ENCODE measurements at regions not wholly inside any gene's neighbourhood (a gene's known extent, or its start where the extent isn't known, plus 50 kb on each side); places are given as distances from the start of the nearest gene placed in this dataset.

DNA sequence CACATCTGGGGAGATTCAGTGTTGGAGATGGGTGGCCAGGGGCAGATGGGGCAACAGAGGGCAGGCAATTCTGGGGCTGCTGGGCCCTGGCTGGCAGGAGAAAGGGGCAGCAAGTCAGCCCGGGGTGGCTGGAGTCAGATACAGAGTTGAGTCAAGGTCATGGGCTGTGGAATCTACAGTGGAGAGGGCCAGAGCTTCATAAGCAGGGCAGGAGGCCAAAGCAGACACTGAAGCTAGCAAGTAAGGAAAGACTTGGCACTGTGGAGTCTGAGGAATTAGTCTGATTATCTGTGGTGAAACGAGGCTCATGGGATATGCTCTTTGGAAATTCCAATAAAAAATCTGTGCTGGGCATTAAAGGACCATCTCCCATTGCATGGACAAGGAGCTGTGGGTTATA, 95.5 kb downstream of the TMX1 start:
- DNase-seq (ENCODE audit: extremely low read depth, insufficient read length): no peak
- TF ChIP-seq, protein P1, sequence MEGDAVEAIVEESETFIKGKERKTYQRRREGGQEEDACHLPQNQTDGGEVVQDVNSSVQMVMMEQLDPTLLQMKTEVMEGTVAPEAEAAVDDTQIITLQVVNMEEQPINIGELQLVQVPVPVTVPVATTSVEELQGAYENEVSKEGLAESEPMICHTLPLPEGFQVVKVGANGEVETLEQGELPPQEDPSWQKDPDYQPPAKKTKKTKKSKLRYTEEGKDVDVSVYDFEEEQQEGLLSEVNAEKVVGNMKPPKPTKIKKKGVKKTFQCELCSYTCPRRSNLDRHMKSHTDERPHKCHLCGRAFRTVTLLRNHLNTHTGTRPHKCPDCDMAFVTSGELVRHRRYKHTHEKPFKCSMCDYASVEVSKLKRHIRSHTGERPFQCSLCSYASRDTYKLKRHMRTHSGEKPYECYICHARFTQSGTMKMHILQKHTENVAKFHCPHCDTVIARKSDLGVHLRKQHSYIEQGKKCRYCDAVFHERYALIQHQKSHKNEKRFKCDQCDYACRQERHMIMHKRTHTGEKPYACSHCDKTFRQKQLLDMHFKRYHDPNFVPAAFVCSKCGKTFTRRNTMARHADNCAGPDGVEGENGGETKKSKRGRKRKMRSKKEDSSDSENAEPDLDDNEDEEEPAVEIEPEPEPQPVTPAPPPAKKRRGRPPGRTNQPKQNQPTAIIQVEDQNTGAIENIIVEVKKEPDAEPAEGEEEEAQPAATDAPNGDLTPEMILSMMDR (IDR thresholded peaks at IDR 0.05; ENCODE audit: insufficient read depth, low read length, poor library complexity, severe bottlenecking): no peak
- Histone ChIP-seq H3K27me3 (replicated peaks; ENCODE audit: control insufficient read depth, insufficient read depth, low read length) (no peaks in the 10 kb centered on the region), H3K36me3 (ENCODE audit: control insufficient read depth, insufficient read depth, low read length) (no peaks in the 10 kb centered on the region), H3K4me3 (replicated peaks; ENCODE audit: low read depth, low read length) (no peak overlapping the region)

DNA sequence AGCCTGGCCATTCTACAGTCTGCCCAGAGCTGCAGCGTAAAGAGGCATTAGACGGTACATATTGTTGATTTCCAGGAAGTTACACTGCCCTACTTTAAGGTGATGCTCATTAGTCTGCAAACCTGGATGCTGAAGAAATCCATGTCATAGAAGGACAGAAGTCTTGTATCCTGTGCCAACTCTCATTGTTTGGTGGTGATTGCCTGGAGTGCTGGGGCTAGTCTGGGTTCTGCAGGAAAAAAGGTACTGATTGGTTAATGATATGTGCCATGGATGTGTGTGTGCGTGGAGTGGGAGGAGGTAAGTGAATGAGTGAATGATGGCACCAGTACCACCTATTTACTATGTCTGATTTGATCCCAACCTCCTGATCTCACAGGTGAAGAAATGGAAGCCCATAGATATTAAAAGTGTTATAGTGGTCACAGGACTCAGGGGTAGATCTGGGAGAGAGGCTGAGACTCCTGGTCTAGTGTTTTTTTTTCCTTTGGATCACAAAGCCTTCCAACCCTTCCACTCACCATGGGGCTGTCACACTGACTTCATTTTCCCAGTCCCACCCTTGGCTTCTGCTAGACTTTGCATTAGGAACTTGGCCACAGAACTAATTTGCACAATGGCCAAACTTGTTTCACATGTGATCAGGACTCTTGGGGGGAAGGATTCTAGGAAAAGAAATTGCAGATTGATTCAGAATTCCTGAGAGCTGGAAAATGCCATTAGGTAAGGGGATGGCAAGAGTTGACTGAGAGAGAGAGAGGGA, 96.1 kb downstream of the TMX1 start:
- no peak for DNase-seq (ENCODE audit: extremely low read depth, insufficient read length)
- H3K4me3 ChIP-seq (replicated peaks; ENCODE audit: low read depth, low read length): no peak overlapping the region
- TF ChIP-seq, protein P1 (IDR thresholded peaks at IDR 0.05; ENCODE audit: insufficient read depth, low read length, poor library complexity, severe bottlenecking): no peak
- no peaks in the 10 kb centered on the region for H3K27me3 ChIP-seq (replicated peaks; ENCODE audit: control insufficient read depth, insufficient read depth, low read length)
- no peaks in the 10 kb centered on the region for H3K36me3 ChIP-seq (ENCODE audit: control insufficient read depth, insufficient read depth, low read length)

DNA sequence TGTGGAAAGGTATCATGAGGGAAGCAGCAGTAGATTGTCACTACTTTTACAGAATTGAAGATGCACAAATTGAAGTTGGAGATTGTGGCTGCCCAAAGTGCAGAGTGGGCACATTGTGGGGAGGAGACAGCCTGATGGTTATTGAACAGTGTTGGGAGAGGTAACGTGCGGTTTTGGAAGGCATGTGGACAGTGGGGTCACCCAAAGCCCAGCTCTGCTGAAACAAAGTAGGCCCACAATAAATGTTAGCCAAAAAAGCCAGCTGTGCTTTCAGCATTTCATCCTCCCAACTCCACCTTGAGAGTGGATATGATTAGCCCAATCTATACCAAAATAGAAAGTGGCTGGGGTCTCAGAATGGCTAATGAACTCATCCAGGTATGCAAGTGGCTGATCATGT, 96.7 kb downstream of the TMX1 start:
- no peaks in the 10 kb centered on the region for H3K36me3 ChIP-seq (ENCODE audit: control insufficient read depth, insufficient read depth, low read length)
- no peak overlapping the region for H3K4me3 ChIP-seq (replicated peaks; ENCODE audit: low read depth, low read length)
- TF ChIP-seq, protein P1 (IDR thresholded peaks at IDR 0.05; ENCODE audit: insufficient read depth, low read length, poor library complexity, severe bottlenecking): no peak
- DNase-seq (ENCODE audit: extremely low read depth, insufficient read length): no peak
- H3K27me3 ChIP-seq (replicated peaks; ENCODE audit: control insufficient read depth, insufficient read depth, low read length): no peaks in the 10 kb centered on the region

DNA sequence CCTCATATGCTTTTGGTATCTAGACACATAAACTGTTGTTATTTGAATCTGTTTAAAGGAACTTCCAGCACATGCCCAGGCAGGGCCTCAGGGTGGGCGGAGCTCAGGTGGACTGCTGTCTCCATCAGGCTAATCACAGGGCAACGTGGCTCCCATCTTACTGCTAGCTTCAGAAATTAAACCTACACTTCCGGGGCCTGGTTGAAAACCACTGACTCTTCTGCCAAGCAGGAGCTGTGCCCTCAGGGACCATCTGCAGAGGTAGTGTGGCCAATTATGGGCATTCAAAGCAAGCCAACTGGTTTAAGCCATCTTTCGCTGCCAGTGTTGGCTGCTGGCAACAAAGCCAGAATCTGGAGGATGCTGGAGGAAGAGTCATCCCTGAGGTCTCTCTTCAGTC, 97.5 kb downstream of the TMX1 start:
- Histone ChIP-seq H3K4me3 (replicated peaks; ENCODE audit: low read depth, low read length) (no peak overlapping the region), H3K36me3 (ENCODE audit: control insufficient read depth, insufficient read depth, low read length) (no peaks in the 10 kb centered on the region), H3K27me3 (replicated peaks; ENCODE audit: control insufficient read depth, insufficient read depth, low read length) (no peaks in the 10 kb centered on the region)
- no peak for DNase-seq (ENCODE audit: extremely low read depth, insufficient read length)
- TF ChIP-seq, protein P1 (IDR thresholded peaks at IDR 0.05; ENCODE audit: insufficient read depth, low read length, poor library complexity, severe bottlenecking): no peak

DNA sequence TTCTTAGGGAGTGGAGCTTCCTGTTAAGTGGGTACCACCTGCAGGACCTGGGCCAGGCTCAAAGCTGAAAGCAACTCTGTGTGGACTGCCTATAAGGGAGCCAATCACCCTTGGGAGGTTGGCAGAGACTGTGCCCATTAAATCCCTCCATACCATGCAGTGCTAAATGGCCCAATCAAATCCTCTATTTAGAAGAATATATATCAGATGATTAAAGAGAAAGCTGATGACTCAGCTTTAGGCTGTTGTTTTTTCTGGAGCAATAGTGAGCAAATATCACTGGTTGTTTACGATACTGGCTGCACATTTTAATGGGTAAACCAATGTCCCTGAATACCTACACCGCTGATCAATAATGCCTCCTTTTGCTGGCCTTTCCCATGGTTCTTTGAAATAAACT, 101.3 kb downstream of the TMX1 start:
- TF ChIP-seq, protein P1 (IDR thresholded peaks at IDR 0.05; ENCODE audit: insufficient read depth, low read length, poor library complexity, severe bottlenecking): no peak
- no peak for DNase-seq (ENCODE audit: extremely low read depth, insufficient read length)
- Histone ChIP-seq H3K4me3 (replicated peaks; ENCODE audit: low read depth, low read length) (no peak overlapping the region), H3K27me3 (replicated peaks; ENCODE audit: control insufficient read depth, insufficient read depth, low read length) (no peaks in the 10 kb centered on the region), H3K36me3 (ENCODE audit: control insufficient read depth, insufficient read depth, low read length) (no peaks in the 10 kb centered on the region)

DNA sequence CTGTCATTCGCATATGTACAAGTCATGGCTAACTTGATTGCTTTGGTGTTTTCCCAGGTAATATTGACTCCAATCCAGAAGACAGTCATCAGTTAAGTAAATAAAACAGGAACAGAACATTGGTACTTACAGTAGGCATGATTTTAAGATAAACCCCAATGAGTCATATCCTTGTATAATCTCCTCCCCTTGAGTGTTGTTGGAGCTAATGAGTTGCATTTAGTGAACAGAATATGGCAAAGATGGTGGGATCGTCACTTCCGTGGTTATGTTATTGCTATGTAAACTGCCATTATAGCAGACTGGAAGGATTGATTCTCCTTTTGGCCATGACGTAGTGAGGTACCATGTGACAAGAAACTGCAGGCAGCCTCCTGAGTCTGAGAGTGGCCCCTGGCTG, 102.2 kb downstream of the TMX1 start:
- H3K36me3 ChIP-seq (ENCODE audit: control insufficient read depth, insufficient read depth, low read length): no peaks in the 10 kb centered on the region
- DNase-seq (ENCODE audit: extremely low read depth, insufficient read length): no peak
- H3K27me3 ChIP-seq (replicated peaks; ENCODE audit: control insufficient read depth, insufficient read depth, low read length): no peaks in the 10 kb centered on the region
- H3K4me3 ChIP-seq (replicated peaks; ENCODE audit: low read depth, low read length): no peak overlapping the region
- TF ChIP-seq, protein P1 (IDR thresholded peaks at IDR 0.05; ENCODE audit: insufficient read depth, low read length, poor library complexity, severe bottlenecking): no peak

All from GM06990 (cell line).